DOHH2 (cell line): ENCODE measurements at regions not wholly inside any gene's neighbourhood (a gene's known extent, or its start where the extent isn't known, plus 50 kb on each side); places are given as distances from the start of the nearest gene placed in this dataset.

ENCODE experiments used
- H3F3A ChIP-seq: fragments of 200-600 bp; sonication (generic), shearing (Covaris generic); 2 replicates; pipeline ENCODE4 v1.6.0; 2016; ENCODE audit warnings: antibody characterized with exemption, mild to moderate bottlenecking; ENCODE audit not compliant: control insufficient read depth, insufficient read depth
- H3K27ac ChIP-seq: fragments of 200-600 bp; sonication (generic); 2 replicates; pipeline ENCODE4 v1.5.1; 2014; ENCODE audit warnings: low read depth, mild to moderate bottlenecking, low read length, moderate library complexity
- H3K27me3 ChIP-seq: fragments of 200-600 bp; sonication (generic); 2 replicates; pipeline ENCODE4 v1.6.1; 2014; ENCODE audit warnings: mild to moderate bottlenecking, low read length, mixed read lengths; ENCODE audit not compliant: control insufficient read depth
- H3K36me3 ChIP-seq: fragments of 200-600 bp; sonication (generic); 2 replicates; pipeline ENCODE4 v1.6.1; 2014; ENCODE audit warnings: mild to moderate bottlenecking, low read length, moderate library complexity, mixed read lengths; ENCODE audit not compliant: control insufficient read depth
- H3K4me1 ChIP-seq: fragments of 200-600 bp; sonication (generic); 2 replicates; pipeline ENCODE4 v1.6.1; 2014; ENCODE audit warnings: mild to moderate bottlenecking, low read length, mixed read lengths; ENCODE audit not compliant: control insufficient read depth
- H3K4me2 ChIP-seq: fragments of 200-600 bp; sonication (generic); 2 replicates; pipeline ENCODE4 v1.6.0; 2014; ENCODE audit warnings: mild to moderate bottlenecking, low read length, moderate library complexity
- H3K4me3 ChIP-seq: fragments of 200-600 bp; sonication (generic); 2 replicates; pipeline ENCODE4 v1.5.1; 2014; ENCODE audit warnings: mild to moderate bottlenecking, low read length, mixed read lengths
- H3K79me2 ChIP-seq: fragments of 200-600 bp; sonication (generic); 2 replicates; pipeline ENCODE4 v1.6.1; 2014; ENCODE audit warnings: mild to moderate bottlenecking, low read length, mixed read lengths; ENCODE audit not compliant: control insufficient read depth
- H3K9me2 ChIP-seq: fragments of 200-600 bp; sonication (generic); replicated peaks from 2 replicates; pipeline ENCODE4 v1.6.1; 2014; ENCODE audit warnings: mild to moderate bottlenecking, low read length, mixed read lengths; ENCODE audit not compliant: control insufficient read depth
- H3K9me3 ChIP-seq: fragments of 200-600 bp; sonication (generic); 2 replicates; pipeline ENCODE4 v1.6.1; 2014; ENCODE audit warnings: antibody characterized with exemption, low read length, mixed read lengths; ENCODE audit not compliant: control insufficient read depth, insufficient read depth
- H4K20me1 ChIP-seq: fragments of 200-600 bp; sonication (generic); 2 replicates; pipeline ENCODE4 v1.6.0; 2014; ENCODE audit warnings: low read depth, mild to moderate bottlenecking, antibody characterized with exemption, low read length, moderate library complexity; ENCODE audit not compliant: control insufficient read depth, insufficient read depth
- CTCF ChIP-seq: fragments of 200-600 bp; sonication (generic); IDR thresholded peaks from one replicate; pipeline ENCODE4 v1.5.1; 2014; ENCODE audit warnings: antibody characterized with exemption, mild to moderate bottlenecking, low read depth, low read length; ENCODE audit not compliant: poor library complexity, severe bottlenecking
- EZH2phosphoT487 ChIP-seq: fragments of 200-600 bp; sonication (generic); IDR thresholded peaks from 2 replicates; pipeline ENCODE4 v1.6.1; 2017; ENCODE audit warnings: borderline replicate concordance, mild to moderate bottlenecking, antibody characterized with exemption, low read length, moderate library complexity, mixed read lengths

GRCh38 chr10:125369382-125370326, 209.3 kb upstream of the CTBP2 start:
- no peaks in the 10 kb centered on the region for H3F3A ChIP-seq
- no peaks in the 10 kb centered on the region for H3K9me2 ChIP-seq
- H3K36me3 ChIP-seq, result no peaks in the 10 kb centered on the region
- TF ChIP-seq EZH2phosphoT487, result no peak
- no peak for TF ChIP-seq CTCF
- H3K27ac ChIP-seq, result no peak overlapping the region
- no peaks in the 10 kb centered on the region for H3K9me3 ChIP-seq
- H3K27me3 ChIP-seq, result no peaks in the 10 kb centered on the region
- H3K4me2 ChIP-seq, result no peak overlapping the region
- no peaks in the 10 kb centered on the region for H3K79me2 ChIP-seq
- H4K20me1 ChIP-seq, result no peaks in the 10 kb centered on the region
- no peak overlapping the region for H3K4me3 ChIP-seq
- H3K4me1 ChIP-seq, result no peaks in the 10 kb centered on the region

GRCh38 chr10:125368146-125368545, 207.8 kb upstream of the CTBP2 start:
- Histone ChIP-seq H3K9me3 (no peaks in the 10 kb centered on the region), H3K36me3 (no peaks in the 10 kb centered on the region), H3K27ac (no peak overlapping the region), H3K4me1 (no peaks in the 10 kb centered on the region), H4K20me1 (no peaks in the 10 kb centered on the region), H3K4me3 (no peak overlapping the region), H3F3A (no peaks in the 10 kb centered on the region), H3K27me3 (no peaks in the 10 kb centered on the region), H3K4me2 (no peak overlapping the region), H3K79me2 (no peaks in the 10 kb centered on the region), H3K9me2 (no peaks in the 10 kb centered on the region)
- TF ChIP-seq EZH2phosphoT487 (no peak), CTCF (no peak)

- no peaks in the 10 kb centered on the region for H4K20me1 ChIP-seq
- TF ChIP-seq CTCF (no peak), EZH2phosphoT487 (no peak)
- H3K79me2 ChIP-seq, result no peaks in the 10 kb centered on the region
- no peaks in the 10 kb centered on the region for H3K9me2 ChIP-seq
- H3K36me3 ChIP-seq, result no peaks in the 10 kb centered on the region
- H3K4me1 ChIP-seq, result no peaks in the 10 kb centered on the region
- no peaks in the 10 kb centered on the region for H3F3A ChIP-seq
- no peak overlapping the region for H3K4me3 ChIP-seq
- no peaks in the 10 kb centered on the region for H3K9me3 ChIP-seq
- no peak overlapping the region for H3K27ac ChIP-seq
- H3K27me3 ChIP-seq, result no peaks in the 10 kb centered on the region
- no peak overlapping the region for H3K4me2 ChIP-seq
Observed at GRCh38 chr10:125363791-125364190, 203.4 kb upstream of the CTBP2 start.
